ENCODE measurements at regions not wholly inside any gene's neighbourhood (a gene's known extent, or its start where the extent isn't known, plus 50 kb on each side); places are given as distances from the start of the nearest gene placed in this dataset.
"Not testable (repeated sequence)": the region's sequence is repeated elsewhere in the genome, so short reads cannot be mapped to it uniquely, and the experiment has no call there.

GRCh38 chr4:125191874-125192459, 122.8 kb upstream of the FAT4 start:
- not testable (repeated sequence) for TF ChIP-seq CTCF (conservative IDR thresholded peaks at IDR 0.05); ZFX (IDR thresholded peaks at IDR 0.05)
